NK-92 treated with Interleukin-12 subunit alpha and Interleukin-12 subunit beta, amount 100 ng/mL, for 24 hours (cell line): ENCODE measurements at regions not wholly inside any gene's neighbourhood (a gene's known extent, or its start where the extent isn't known, plus 50 kb on each side); places are given as distances from the start of the nearest gene placed in this dataset.
"Not testable (repeated sequence)": the region's sequence is repeated elsewhere in the genome, so short reads cannot be mapped to it uniquely, and the experiment has no call there.

Experiments
- DNase-seq: peaks from one replicate; lab custom pipeline; 2025; lab: John Stamatoyannopoulos, UW

DNA sequence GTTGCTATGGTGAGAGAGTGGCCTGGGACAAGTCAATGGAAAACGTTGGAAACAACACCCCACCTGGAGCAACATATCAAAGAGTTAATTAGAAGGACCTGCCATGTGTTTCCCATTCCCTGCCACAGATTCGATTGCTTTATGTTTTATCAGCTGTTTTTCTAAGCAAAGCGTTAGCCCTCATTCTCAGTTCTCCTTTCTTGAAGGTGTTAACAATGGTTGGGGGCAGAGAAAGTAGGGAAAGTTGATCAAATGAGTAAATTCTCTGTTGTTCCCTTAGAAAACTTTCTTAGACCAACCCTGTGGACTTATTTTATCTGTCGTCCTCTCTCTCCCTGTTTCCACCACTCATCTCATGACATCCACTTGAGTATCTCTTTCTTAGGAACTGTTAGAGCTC is 102.5 kb downstream of the ADAMTS15 start:
- no peak for DNase-seq

DNA sequence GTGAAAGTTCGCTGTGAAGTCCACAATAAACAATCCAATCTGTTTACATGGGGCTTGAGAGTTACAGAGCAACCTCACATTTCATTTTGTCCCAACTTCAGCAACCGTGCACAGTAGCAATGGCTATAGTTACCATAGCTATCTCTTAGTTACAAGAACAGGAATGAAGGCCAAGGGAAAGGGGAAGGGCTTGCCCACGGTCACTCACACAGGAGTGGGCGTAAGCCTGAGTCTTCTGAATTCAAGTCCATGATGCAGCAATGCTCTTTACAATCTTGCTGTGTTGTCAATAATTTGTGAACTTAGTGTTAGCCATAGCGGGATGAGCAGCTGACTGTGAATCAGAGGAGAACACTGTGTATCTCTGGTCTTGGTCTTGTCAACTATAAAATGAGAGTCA is 102.9 kb downstream of the ADAMTS15 start:
- DNase-seq = no peak

DNA sequence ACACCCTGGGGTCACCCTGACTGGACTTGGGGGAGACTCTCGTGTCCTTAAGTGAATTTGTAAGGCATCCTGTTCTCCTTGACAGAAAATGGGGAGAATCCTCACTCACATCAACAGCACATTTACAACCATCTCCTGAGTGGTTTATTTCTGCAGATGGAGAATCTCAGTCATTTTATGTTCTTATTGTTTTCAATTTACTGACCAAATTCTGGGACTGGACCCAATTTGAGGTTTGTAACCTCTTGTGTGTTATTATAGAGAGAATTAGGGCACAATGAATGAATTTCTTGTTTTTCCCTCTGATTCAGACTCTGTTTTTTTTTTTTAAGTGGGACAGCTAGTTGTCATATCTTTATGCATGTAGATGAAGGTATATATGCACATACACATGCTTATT is 104.9 kb downstream of the ADAMTS15 start:
- DNase-seq = no peak

DNA sequence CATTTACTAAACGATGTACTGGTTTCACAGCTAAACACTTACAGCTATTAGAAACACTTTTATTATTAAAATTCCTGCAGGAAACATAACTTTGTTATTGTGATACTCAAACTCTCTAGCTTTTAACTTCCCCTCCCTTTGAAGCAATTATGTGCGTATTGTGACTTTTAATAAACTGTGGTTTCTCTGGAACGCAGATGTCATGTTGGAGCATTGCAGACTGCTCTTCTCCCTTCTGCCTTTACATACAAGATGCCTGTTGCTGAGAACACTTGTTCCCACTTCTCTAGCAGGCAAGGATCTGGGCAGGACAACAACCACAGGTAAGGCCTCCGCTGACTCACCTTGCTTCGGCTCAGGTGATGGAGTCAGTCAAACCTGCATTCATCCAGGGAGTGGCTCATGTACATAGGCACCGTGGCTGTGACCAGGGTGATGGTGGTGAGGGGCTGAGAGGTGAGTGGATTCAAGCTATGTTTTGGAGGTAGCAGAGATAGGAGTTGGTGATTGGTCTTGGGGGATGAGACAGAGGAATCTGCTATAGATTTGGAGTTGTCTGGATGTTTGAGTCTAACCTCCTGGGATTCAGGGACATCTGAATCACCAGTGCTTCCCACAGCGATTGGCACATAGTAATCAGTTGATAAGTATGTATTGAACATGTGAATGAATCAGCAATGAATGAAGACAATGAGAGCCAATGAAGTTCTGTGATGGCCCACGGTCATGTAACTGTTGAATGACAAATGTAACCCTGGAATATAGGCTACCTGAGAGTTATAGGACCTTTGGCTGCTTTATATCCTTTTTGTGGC is 106.0 kb downstream of the ADAMTS15 start:
- no peak for DNase-seq

DNA sequence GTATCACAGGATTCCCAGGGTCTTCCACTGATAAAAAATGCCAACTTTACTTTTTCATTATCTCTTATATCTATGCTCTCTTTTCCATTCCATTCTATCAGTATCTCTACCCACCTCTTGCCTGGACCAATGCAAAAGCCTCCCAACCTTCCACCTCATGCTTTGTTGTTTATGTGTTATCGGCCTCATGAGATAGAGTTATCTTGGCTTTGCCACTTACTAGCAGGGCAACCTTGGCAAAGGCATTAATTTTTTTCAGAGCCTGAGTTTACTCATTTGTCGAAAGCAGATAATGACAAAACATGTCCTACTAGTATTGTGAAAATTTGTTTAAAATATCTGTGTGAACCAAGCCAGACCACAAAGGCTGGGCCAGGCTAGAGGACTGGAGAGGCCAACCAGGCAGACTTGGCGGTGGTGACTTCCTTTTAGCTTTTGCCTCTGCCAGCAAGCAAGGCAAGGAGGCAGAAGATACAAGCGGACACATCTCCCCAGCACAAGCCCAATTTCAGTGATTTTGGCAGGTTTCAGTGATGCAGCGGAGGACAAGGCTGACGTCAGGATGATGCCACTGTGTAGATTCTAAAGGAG is 106.9 kb downstream of the ADAMTS15 start:
- DNase-seq = no peak

GRCh38 chr11:130560000-130560780 is 111.7 kb downstream of the ADAMTS15 start:
- DNase-seq = no peak

GRCh38 chr11:130560781-130561109 is 112.3 kb downstream of the ADAMTS15 start:
- DNase-seq = no peak

DNA sequence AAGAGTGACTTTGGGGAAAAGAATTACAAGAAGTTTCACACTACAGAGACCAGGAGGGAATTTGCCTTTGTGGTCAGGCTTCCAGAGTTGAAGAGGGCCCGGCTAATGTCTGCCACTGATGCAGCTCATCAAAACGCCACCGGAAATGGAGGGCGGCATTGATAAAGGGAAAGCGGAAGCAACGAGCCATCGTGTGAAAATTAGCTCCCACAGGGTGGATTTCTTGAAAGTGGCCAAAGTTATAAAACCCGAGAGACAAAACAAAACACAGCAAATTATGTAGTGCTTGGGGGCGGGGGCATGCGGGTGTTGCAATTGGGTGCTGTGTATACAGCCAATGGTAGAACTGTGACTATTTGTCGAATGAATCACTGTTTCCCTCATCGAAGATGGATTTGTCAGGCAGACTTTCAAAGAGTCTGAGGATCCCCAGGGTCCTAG is 113.0 kb downstream of the ADAMTS15 start:
- no peak for DNase-seq

GRCh38 chr11:130562549-130562948 is 114.1 kb downstream of the ADAMTS15 start:
- DNase-seq = no peak

GRCh38 chr11:130566360-130566759 is 117.9 kb downstream of the ADAMTS15 start:
- DNase-seq = not testable (repeated sequence)

DNA sequence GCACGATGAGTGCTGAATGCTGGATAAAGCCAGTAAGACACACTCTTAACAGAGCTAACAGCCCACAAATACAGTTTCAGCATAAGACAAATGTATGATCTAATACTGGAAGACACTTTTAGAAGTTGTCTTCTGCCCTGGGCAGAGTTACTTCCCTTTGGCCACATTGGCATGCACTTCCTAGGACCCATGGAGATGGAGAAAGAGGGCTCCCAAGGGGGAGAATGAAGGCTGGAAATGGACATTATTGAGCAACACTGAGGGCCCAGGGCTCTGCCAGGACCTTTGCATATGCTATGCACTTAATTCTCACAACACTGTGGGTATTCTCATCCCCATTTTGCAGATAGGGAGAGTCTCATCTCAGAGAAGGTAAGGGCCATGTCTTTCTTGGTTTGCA is 123.1 kb downstream of the ADAMTS15 start:
- no peak for DNase-seq

GRCh38 chr11:130571947-130572584 is 123.6 kb downstream of the ADAMTS15 start:
- DNase-seq = no peak

- DNase-seq = no peak
These were observed 125.3 kb downstream of the ADAMTS15 start for GRCh38 chr11:130573767-130574166.

DNA sequence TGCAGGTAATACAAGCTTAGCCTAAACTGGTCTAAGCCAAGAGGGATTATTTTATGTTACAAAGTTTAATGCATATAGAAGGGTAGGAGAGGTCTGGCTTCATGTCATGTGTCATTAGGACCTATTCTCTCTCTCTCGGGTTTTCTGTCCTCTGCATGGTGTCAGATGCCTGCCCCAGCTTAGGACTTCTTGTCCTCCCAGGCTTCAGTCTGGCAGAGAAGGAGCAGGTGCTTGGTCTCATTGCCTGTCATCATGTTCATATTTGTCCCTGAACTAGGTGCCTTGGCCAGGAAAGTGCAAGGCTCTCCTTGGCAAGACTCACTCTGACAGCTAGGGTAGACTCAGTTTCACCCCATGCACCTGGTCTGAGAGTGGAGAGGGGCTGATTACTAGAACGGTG is 126.3 kb downstream of the ADAMTS15 start:
- DNase-seq = no peak

GRCh38 chr11:130576146-130576545 is 127.7 kb downstream of the ADAMTS15 start:
- DNase-seq = no peak

DNA sequence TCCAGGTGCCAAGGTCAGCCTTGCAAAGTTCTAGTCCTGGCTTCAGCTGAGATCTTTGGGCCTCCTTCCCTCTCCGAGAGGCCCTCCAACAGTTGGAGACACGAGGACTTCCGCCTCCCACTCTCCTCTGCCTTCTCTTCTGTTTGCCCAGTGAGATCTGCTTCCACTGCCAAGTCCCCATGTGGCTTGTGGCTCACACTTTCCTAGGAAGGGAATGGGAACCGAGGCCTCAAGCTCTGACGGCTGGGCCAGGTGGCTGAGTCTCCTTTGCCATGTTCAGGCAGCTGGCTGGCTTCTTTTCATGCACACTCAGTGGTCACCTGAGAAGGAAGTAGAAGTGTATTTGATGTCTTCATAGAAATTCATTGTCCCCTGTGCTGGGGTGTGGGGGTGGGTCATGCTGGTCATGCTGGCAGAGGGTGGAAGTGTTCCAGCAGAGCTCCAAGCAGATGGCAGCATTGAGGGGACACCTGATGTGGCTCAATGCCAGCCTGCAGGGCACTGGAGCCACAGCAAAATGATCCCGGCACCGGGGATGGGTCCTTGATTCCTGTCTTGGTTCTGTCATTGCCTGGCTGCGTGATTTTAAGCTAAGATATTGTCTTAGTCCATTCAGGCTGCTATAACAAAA is 130.4 kb downstream of the ADAMTS15 start:
- DNase-seq = no peak

- DNase-seq = no peak
These were observed 131.9 kb downstream of the ADAMTS15 start for GRCh38 chr11:130580372-130580771.

DNA sequence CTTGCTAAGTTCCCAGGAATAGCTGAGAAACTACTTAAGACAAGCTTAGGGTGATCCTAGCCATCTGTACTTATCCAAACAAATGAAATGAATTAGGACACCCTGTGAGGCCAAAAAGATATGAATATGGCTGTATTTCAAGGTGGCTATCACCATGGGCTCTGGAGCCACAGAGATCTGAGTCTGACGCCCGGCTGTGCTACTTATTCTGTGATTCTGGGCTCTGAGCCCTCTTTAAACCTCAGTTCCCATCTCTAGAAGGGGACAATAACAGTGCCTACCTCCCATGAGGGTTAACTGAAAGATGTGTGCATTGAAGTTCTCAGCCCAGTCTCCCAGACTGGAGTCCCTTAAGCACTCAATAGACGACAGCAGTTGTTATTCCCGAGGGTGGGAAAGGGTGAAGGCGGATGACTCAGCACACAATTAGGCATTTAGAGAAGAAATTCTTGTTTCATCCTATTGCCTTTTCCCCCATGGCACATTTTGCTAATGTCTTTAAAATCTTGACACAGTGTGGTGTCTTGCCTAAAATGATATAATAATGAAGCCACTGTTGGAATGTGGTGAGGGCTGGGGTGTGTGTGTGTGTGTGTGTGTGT is 132.5 kb downstream of the ADAMTS15 start:
- DNase-seq = no peak

GRCh38 chr11:130581646-130582045 is 133.2 kb downstream of the ADAMTS15 start:
- no peak for DNase-seq

- DNase-seq = no peak
These were observed 133.7 kb downstream of the ADAMTS15 start for GRCh38 chr11:130582176-130582575.

GRCh38 chr11:130582981-130583380 is 134.5 kb downstream of the ADAMTS15 start:
- no peak for DNase-seq

DNA sequence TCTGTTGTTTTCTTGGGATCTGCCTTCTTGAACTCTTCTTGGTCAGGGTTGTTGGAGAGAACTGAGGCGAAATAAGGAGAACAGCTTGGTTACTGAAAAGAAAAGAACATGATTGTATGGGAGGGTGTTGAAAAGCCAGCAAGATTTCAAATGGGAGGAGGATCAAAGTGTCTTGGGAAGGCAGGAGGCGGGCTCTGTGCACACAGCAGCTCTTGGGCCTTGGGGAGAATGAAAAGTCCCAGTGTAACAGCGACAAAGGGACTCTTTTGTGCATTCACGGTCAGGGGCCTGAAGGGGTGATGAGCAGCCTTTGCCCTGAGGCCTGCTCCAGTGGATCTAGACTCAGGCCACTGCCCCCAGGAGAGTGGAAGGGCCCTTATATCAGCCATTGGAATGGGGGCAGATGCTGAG is 135.4 kb downstream of the ADAMTS15 start:
- no peak for DNase-seq
